Thyroid gland (tissue), 4 donors: ENCODE measurements at regions not wholly inside any gene's neighbourhood (a gene's known extent, or its start where the extent isn't known, plus 50 kb on each side); places are given as distances from the start of the nearest gene placed in this dataset.
"Not testable (repeated sequence)": the region's sequence is repeated elsewhere in the genome, so short reads cannot be mapped to it uniquely, and the experiment has no call there.

ENCODE experiments used
- CTCF ChIP-seq, 6 experiments: fragments of 200-600 bp in 3 of 6; fragments of 450-650 bp in 3 of 6; sonication (generic) in 3 of 6; IDR thresholded peaks; one replicate each; pipeline ENCODE4 v1.5.1; 2016 to 2019; ENCODE audit warnings: antibody characterized with exemption in 6 of 6, mild to moderate bottlenecking in 2 of 6, inconsistent platforms in 1 of 6, moderate library complexity in 1 of 6
- POLR2A ChIP-seq, 2 donors: fragments of 450-650 bp; IDR thresholded peaks; one replicate each; pipeline ENCODE4 v1.6.1; 2017; ENCODE audit warnings: antibody characterized with exemption in 2 of 2, mild to moderate bottlenecking in 2 of 2, moderate library complexity in 1 of 2

DNA sequence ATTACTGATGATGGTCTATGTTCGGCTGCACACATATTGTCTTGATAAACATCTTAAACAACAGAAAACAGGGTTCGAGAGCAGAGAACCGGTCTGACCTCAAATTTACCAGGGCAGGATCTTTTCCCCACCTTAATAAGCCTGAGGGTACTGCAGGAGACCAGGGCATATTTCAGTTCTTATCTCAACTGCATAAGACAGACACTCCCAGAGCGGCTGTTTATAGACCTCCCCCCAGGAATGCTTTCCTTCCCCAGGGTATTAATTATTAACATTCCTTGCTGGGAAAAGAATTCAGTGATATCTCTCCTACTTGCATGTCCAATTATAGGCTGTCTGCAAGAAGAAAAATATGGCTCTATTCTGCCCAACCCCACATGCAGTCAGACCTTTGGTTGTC lies 871.6 kb downstream of the DNAH5 start:
- TF ChIP-seq CTCF, POLR2A (IDR thresholded peaks at IDR 0.05): not testable (repeated sequence)
